AG10803 (cell line): ENCODE measurements at regions not wholly inside any gene's neighbourhood (a gene's known extent, or its start where the extent isn't known, plus 50 kb on each side); places are given as distances from the start of the nearest gene placed in this dataset.

ENCODE experiments used
- DNase-seq: peaks from one replicate; pipeline ENCODE4 v3.0.0; 2010; ENCODE audit warnings: low read depth
- H3K4me3 ChIP-seq: 2 replicates; pipeline ENCODE4 v1.5.1; 2011; ENCODE audit warnings: mild to moderate bottlenecking, low read length, control low read depth
- CTCF ChIP-seq: conservative IDR thresholded peaks from 2 replicates; pipeline ENCODE4 v1.5.1; 2011; ENCODE audit warnings: mild to moderate bottlenecking, low read length, control low read depth, inconsistent platforms

GRCh38 chr13:31431722-31432137 is 232.0 kb downstream of the B3GLCT start:
- peak; percentile 53 for DNase-seq
- H3K4me3 ChIP-seq = no peak overlapping the region
- peak; percentile 85 for TF ChIP-seq CTCF

- DNase-seq = peak; percentile 61
- TF ChIP-seq CTCF = no peak
- H3K4me3 ChIP-seq = no peak overlapping the region
Observed at GRCh38 chr13:31433207-31433606, 233.4 kb downstream of the B3GLCT start.

GRCh38 chr13:31433746-31434145 is 234.0 kb downstream of the B3GLCT start:
- H3K4me3 ChIP-seq = no peak overlapping the region
- peak; percentile 33 for DNase-seq
- TF ChIP-seq CTCF = no peak

GRCh38 chr13:31434613-31435012 is 234.8 kb downstream of the B3GLCT start:
- TF ChIP-seq CTCF = no peak
- no peak overlapping the region for H3K4me3 ChIP-seq
- no peak for DNase-seq

- no peak for TF ChIP-seq CTCF
- no peak for DNase-seq
- no peak overlapping the region for H3K4me3 ChIP-seq
Observed at GRCh38 chr13:31435536-31435935, 235.8 kb downstream of the B3GLCT start.

GRCh38 chr13:31436478-31436877 is 236.7 kb downstream of the B3GLCT start:
- no peak for DNase-seq
- TF ChIP-seq CTCF = no peak
- no peak overlapping the region for H3K4me3 ChIP-seq

- H3K4me3 ChIP-seq = no peak overlapping the region
- no peak for TF ChIP-seq CTCF
- no peak for DNase-seq
Observed at GRCh38 chr13:31437975-31438374, 238.2 kb downstream of the B3GLCT start.
